T follicular helper cell (primary cell): ENCODE measurements at regions not wholly inside any gene's neighbourhood (a gene's known extent, or its start where the extent isn't known, plus 50 kb on each side); places are given as distances from the start of the nearest gene placed in this dataset.

ENCODE experiments used
- DNase-seq: peaks from one replicate; pipeline ENCODE4 v3.0.0-alpha.2; 2020; ENCODE audit warnings: low read depth

DNA sequence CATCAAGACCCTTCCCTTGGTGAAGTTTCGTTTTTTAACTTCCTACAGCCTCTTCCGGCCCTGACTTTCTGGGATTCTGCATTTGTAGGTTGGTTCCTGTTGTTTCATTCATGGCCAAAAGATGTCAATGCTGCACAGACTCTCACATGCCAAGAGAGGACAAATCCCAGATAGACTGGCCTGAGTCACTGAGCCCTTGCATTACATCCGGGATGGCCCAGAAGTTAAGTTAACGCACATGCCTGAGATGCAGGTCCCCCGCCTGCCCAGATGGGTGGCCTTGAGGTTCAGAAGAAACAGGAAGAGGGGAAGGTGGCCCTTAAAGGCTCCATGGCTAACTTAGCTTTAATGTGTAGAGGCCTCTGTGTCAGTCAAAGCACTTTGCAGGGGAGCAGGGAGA is 51.6 kb upstream of the SRGAP3 start:
- DNase-seq, result no peak

DNA sequence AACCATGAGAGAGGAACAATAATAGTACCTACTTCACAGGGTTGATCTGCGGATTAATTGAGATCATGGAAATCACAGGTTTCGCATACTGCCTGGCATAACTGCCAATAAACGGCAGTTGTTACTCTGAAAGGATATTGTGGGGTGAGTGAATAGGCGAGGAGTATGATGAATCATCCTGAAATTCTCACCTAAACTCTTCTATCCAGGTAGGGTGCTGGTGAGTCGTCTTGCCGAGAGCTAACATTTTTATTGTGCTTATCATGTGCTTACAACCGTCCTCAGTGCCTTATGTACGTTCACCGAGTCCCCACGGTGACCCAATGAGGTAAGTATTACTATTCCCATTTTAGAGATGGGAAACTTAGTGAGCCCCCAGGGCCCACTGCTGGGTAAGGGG is 52.4 kb upstream of the SRGAP3 start:
- DNase-seq, result no peak

DNA sequence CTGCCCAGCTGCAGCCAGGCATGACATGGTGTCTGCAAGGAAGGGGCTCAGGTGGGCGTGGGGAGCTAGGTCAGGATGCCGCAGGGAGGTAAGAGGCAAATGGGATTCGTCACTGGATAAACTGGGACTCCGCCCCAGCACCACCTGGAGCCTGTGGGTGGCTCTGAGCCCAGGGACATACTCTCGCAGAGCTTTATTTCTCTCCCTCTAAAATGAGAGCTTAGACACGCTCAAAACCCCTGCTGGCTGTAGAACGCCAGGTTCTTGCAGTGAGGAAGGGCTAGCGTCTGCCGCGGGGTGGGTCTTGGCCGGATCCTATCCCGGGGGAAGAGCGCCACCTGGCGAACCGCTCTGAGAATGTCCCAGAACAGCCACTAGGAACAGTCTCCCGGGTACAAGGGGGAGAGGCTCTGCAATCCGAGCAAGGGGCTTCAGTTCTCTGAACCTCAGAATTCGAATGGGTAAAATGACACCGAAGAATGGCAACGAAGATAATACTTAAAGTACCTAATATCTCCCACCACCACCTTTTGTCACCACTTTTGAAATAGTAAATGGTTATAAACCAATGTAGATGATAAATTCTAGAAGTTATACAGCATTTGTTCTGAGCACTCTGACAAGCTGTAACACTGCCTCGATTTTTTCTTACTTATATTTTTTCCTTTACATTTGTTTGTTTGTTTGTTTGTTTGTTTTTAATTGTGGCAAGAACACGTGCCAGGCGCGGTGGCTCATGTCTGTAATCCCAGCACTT is 53.2 kb upstream of the SRGAP3 start:
- peak; percentile 67 for DNase-seq

GRCh38 chr3:9308298-9308990 is 54.4 kb upstream of the THUMPD3 start:
- DNase-seq, result no peak

GRCh38 chr3:9310043-9310442 is 52.8 kb upstream of the THUMPD3 start:
- no peak for DNase-seq

DNA sequence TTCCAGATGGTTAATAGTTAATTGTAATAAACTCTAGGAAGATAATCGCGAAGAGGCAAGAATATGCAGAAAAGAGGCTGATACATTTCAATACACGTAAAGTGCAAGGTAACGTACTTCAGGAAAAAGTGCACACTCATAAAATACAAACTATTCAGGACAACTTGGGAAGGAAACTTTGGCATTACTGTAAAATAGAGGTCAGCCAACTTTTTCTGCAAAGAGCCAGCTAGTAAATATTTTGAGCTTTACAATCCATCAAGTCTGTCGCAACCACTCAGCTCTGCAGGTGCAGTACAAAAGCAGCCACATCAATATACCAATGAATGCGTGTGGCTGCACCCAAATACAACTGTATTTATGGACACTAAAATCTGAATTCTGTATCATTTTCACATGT is 51.6 kb upstream of the THUMPD3 start:
- no peak for DNase-seq
